ENCODE measurements at regions not wholly inside any gene's neighbourhood (a gene's known extent, or its start where the extent isn't known, plus 50 kb on each side); places are given as distances from the start of the nearest gene placed in this dataset.

- no peak for DNase-seq
Observed at GRCh38 chr5:3827624-3828023, 232.0 kb downstream of the IRX1 start.

GRCh38 chr5:3828761-3829160 lies 233.1 kb downstream of the IRX1 start:
- no peak for DNase-seq

GRCh38 chr5:3833566-3833965 lies 237.9 kb downstream of the IRX1 start:
- DNase-seq, result no peak

- DNase-seq, result no peak
Observed at GRCh38 chr5:3835811-3836210, 240.2 kb downstream of the IRX1 start.

- no peak for DNase-seq
Observed at GRCh38 chr5:3836528-3836927, 240.9 kb downstream of the IRX1 start.

- no peak for DNase-seq
Observed at GRCh38 chr5:3837506-3837905, 241.9 kb downstream of the IRX1 start.

- no peak for DNase-seq
Observed at GRCh38 chr5:3839151-3839550, 243.5 kb downstream of the IRX1 start.

- no peak for DNase-seq
Observed at GRCh38 chr5:3842591-3842990, 247.0 kb downstream of the IRX1 start.

- DNase-seq, result no peak
Observed at GRCh38 chr5:3843706-3844105, 248.1 kb downstream of the IRX1 start.

GRCh38 chr5:3844266-3844665 lies 248.6 kb downstream of the IRX1 start:
- no peak for DNase-seq

- DNase-seq, result no peak
Observed at GRCh38 chr5:3845230-3845629, 249.6 kb downstream of the IRX1 start.

GRCh38 chr5:3852161-3852916 lies 256.7 kb downstream of the IRX1 start:
- no peak for DNase-seq

GRCh38 chr5:3853362-3853761 lies 257.7 kb downstream of the IRX1 start:
- no peak for DNase-seq

GRCh38 chr5:3854188-3854821 lies 258.7 kb downstream of the IRX1 start:
- DNase-seq, result no peak

- DNase-seq, result no peak
Observed at GRCh38 chr5:3856036-3856435, 260.4 kb downstream of the IRX1 start.

GRCh38 chr5:3858524-3858923 lies 262.9 kb downstream of the IRX1 start:
- no peak for DNase-seq

- DNase-seq, result no peak
Observed at GRCh38 chr5:3862906-3863305, 267.3 kb downstream of the IRX1 start.

GRCh38 chr5:3875144-3875543 lies 279.5 kb downstream of the IRX1 start:
- no peak for DNase-seq

- DNase-seq, result no peak
Observed at GRCh38 chr5:3878267-3878666, 282.6 kb downstream of the IRX1 start.

GRCh38 chr5:3883040-3883439 lies 287.4 kb downstream of the IRX1 start:
- DNase-seq, result no peak

GRCh38 chr5:3886524-3887451 lies 291.2 kb downstream of the IRX1 start:
- no peak for DNase-seq

GRCh38 chr5:3888310-3888709 lies 292.7 kb downstream of the IRX1 start:
- no peak for DNase-seq

GRCh38 chr5:3889412-3890142 lies 293.9 kb downstream of the IRX1 start:
- DNase-seq, result no peak
